Stimulated activated CD8-positive, alpha-beta memory T cell treated with anti-CD3 and anti-CD28 coated beads, Interleukin-7, amount 100 ng/mL, for 24 hours (primary cell): ENCODE measurements at regions not wholly inside any gene's neighbourhood (a gene's known extent, or its start where the extent isn't known, plus 50 kb on each side); places are given as distances from the start of the nearest gene placed in this dataset.
"Not testable (repeated sequence)": the region's sequence is repeated elsewhere in the genome, so short reads cannot be mapped to it uniquely, and the experiment has no call there.

Experiments
- DNase-seq: peaks from one replicate; pipeline ENCODE4 v3.0.0-alpha.2; 2020; ENCODE audit warnings: low read depth

GRCh38 chr2:192585418-192585817 lies 390.7 kb upstream of the TMEFF2 start:
- DNase-seq: no peak

GRCh38 chr2:192584976-192585375 lies 390.2 kb upstream of the TMEFF2 start:
- no peak for DNase-seq

- no peak for DNase-seq
These were observed 385.4 kb upstream of the TMEFF2 start for GRCh38 chr2:192579965-192580700.

- DNase-seq: no peak
These were observed 384.0 kb upstream of the TMEFF2 start for GRCh38 chr2:192578780-192579179.

GRCh38 chr2:192577706-192578105 lies 383.0 kb upstream of the TMEFF2 start:
- DNase-seq: no peak

- DNase-seq: no peak
These were observed 379.8 kb upstream of the TMEFF2 start for GRCh38 chr2:192574552-192574951.

GRCh38 chr2:192571636-192572035 lies 376.9 kb upstream of the TMEFF2 start:
- no peak for DNase-seq

GRCh38 chr2:192570788-192571187 lies 376.1 kb upstream of the TMEFF2 start:
- DNase-seq: no peak

GRCh38 chr2:192566863-192567262 lies 372.1 kb upstream of the TMEFF2 start:
- no peak for DNase-seq

- DNase-seq: no peak
These were observed 365.6 kb upstream of the TMEFF2 start for GRCh38 chr2:192560326-192560725.

GRCh38 chr2:192559587-192559986 lies 364.9 kb upstream of the TMEFF2 start:
- no peak for DNase-seq

- no peak for DNase-seq
These were observed 363.9 kb upstream of the TMEFF2 start for GRCh38 chr2:192558637-192559036.

- DNase-seq: no peak
These were observed 361.0 kb upstream of the TMEFF2 start for GRCh38 chr2:192555740-192556139.

GRCh38 chr2:192551760-192552159 lies 357.0 kb upstream of the TMEFF2 start:
- no peak for DNase-seq

- no peak for DNase-seq
These were observed 351.8 kb upstream of the TMEFF2 start for GRCh38 chr2:192546565-192546964.

GRCh38 chr2:192544371-192544955 lies 349.7 kb upstream of the TMEFF2 start:
- no peak for DNase-seq

- not testable (repeated sequence) for DNase-seq
These were observed 347.7 kb upstream of the TMEFF2 start for GRCh38 chr2:192542148-192543066.

- DNase-seq: no peak
These were observed 344.6 kb upstream of the TMEFF2 start for GRCh38 chr2:192539306-192539705.

GRCh38 chr2:192536922-192537624 lies 342.3 kb upstream of the TMEFF2 start:
- DNase-seq: no peak

GRCh38 chr2:192535956-192536921 lies 341.5 kb upstream of the TMEFF2 start:
- DNase-seq: no peak

- no peak for DNase-seq
These were observed 339.3 kb upstream of the TMEFF2 start for GRCh38 chr2:192534072-192534471.
